BLaER1 treated with 17β-estradiol and CSF1 and Interleukin-3, amounts not matched to agents 10 nM and 100 nM (cell line): ENCODE measurements at regions not wholly inside any gene's neighbourhood (a gene's known extent, or its start where the extent isn't known, plus 50 kb on each side); places are given as distances from the start of the nearest gene placed in this dataset.

Experiments used
- H3K27ac ChIP-seq, 11 experiments: shearing (Covaris generic); formaldehyde crosslinking; 2 replicates each; pipeline ENCODE4 v1.8.1; 2022
- H3K27me3 ChIP-seq, 11 experiments: shearing (Covaris generic); formaldehyde crosslinking; 2 replicates each; pipeline ENCODE4 v1.8.1; 2022
- H3K36me3 ChIP-seq, 11 experiments: shearing (Covaris generic); formaldehyde crosslinking; 2 replicates each; pipeline ENCODE4 v1.8.1; 2022
- H3K4me1 ChIP-seq, 10 experiments: shearing (Covaris generic); formaldehyde crosslinking; 2 replicates each; pipeline ENCODE4 v1.8.1; 2022
- H3K4me2 ChIP-seq, 11 experiments: shearing (Covaris generic); formaldehyde crosslinking; 2 replicates each; pipeline ENCODE4 v1.8.1; 2022
- H3K4me3 ChIP-seq, 10 experiments: shearing (Covaris generic); formaldehyde crosslinking; 2 replicates each; pipeline ENCODE4 v1.8.1; 2022
- H3K9ac ChIP-seq, 11 experiments: shearing (Covaris generic); formaldehyde crosslinking; 2 replicates each; pipeline ENCODE4 v1.8.1; 2022
- H3K9me3 ChIP-seq, 11 experiments: shearing (Covaris generic); formaldehyde crosslinking; replicated peaks in 1 of 11; 2 replicates each; pipeline ENCODE4 v1.8.1; 2022
- H4K20me1 ChIP-seq, 11 experiments: shearing (Covaris generic); formaldehyde crosslinking; 2 replicates each; pipeline ENCODE4 v1.8.1; 2022
- Cebpa-rat ChIP-seq, 11 experiments: shearing (Covaris generic); IDR thresholded peaks; 2 replicates each; pipeline ENCODE4 v1.8.1; 2022

GRCh38 chr6:73901311-73901710 is 205.3 kb downstream of the CD109 start:
- Histone ChIP-seq H3K4me3 (no peak overlapping the region), H3K4me2 (no peak overlapping the region), H3K4me1 (no peaks in the 10 kb centered on the region), H3K27ac (no peak overlapping the region), H3K9me3 (peaks cover 28 to 34% (median 31%) of the 10 kb centered on the region in 11 experiments), H3K9ac (no peak overlapping the region), H3K27me3 (no peaks in the 10 kb centered on the region), H3K36me3 (no peaks in the 10 kb centered on the region), H4K20me1 (no peaks in the 10 kb centered on the region)
- no peak for TF ChIP-seq Cebpa-rat (IDR thresholded peaks at IDR 0.05)

- no peak overlapping the region for H3K27ac ChIP-seq
- no peak overlapping the region for H3K4me2 ChIP-seq
- H3K27me3 ChIP-seq, result no peaks in the 10 kb centered on the region
- no peaks in the 10 kb centered on the region for H3K4me1 ChIP-seq
- no peak for TF ChIP-seq Cebpa-rat (IDR thresholded peaks at IDR 0.05)
- no peak overlapping the region for H3K4me3 ChIP-seq
- no peaks in the 10 kb centered on the region for H4K20me1 ChIP-seq
- no peak overlapping the region for H3K9ac ChIP-seq
- no peaks in the 10 kb centered on the region for H3K36me3 ChIP-seq
- peaks cover 28 to 36% (median 31%) of the 10 kb centered on the region in 11 experiments for H3K9me3 ChIP-seq
Observed at GRCh38 chr6:73898599-73898998, 202.6 kb downstream of the CD109 start.

GRCh38 chr6:73893696-73894095 is 197.7 kb downstream of the CD109 start:
- Histone ChIP-seq H3K9me3 (peaks cover 0 to 21% (median 3%) of the 10 kb centered on the region in 11 experiments; a peak in 7 of 22 replicates), H3K4me1 (no peaks in the 10 kb centered on the region), H3K27me3 (no peaks in the 10 kb centered on the region), H3K4me3 (no peak overlapping the region), H3K36me3 (no peaks in the 10 kb centered on the region), H3K9ac (no peak overlapping the region), H3K27ac (no peak overlapping the region), H3K4me2 (no peak overlapping the region), H4K20me1 (no peaks in the 10 kb centered on the region)
- TF ChIP-seq Cebpa-rat (IDR thresholded peaks at IDR 0.05), result no peak

- Histone ChIP-seq H3K9me3 (peaks cover 0 to 16% (median 3%) of the 10 kb centered on the region in 11 experiments; a peak in 7 of 22 replicates), H3K9ac (no peak overlapping the region), H3K4me2 (peak overlapping the region in 6 of 11 experiments; percentile 21 to 60 (median 26); a peak in 5 of 22 replicates), H3K36me3 (no peaks in the 10 kb centered on the region), H3K4me3 (no peak overlapping the region), H3K27me3 (no peaks in the 10 kb centered on the region), H4K20me1 (no peaks in the 10 kb centered on the region), H3K27ac (no peak overlapping the region), H3K4me1 (peaks cover 0 to 24% (median 9%) of the 10 kb centered on the region in 10 experiments; a peak in 12 of 20 replicates)
- TF ChIP-seq Cebpa-rat (IDR thresholded peaks at IDR 0.05), result no peak
Observed at GRCh38 chr6:73888050-73888449, 192.0 kb downstream of the CD109 start.

GRCh38 chr6:73885393-73885792 is 189.4 kb downstream of the CD109 start:
- Histone ChIP-seq H3K4me1 (peaks cover 0 to 24% (median 9%) of the 10 kb centered on the region in 10 experiments; a peak in 12 of 20 replicates), H3K4me2 (no peak overlapping the region), H3K9ac (no peak overlapping the region), H3K9me3 (no peaks in the 10 kb centered on the region), H3K27me3 (no peaks in the 10 kb centered on the region), H3K27ac (no peak overlapping the region), H4K20me1 (no peaks in the 10 kb centered on the region), H3K36me3 (no peaks in the 10 kb centered on the region), H3K4me3 (no peak overlapping the region)
- TF ChIP-seq Cebpa-rat (IDR thresholded peaks at IDR 0.05), result no peak

- Histone ChIP-seq H3K4me2 (no peak overlapping the region), H3K4me3 (no peak overlapping the region), H3K4me1 (peaks cover 0 to 24% (median 9%) of the 10 kb centered on the region in 10 experiments; a peak in 12 of 20 replicates), H3K36me3 (no peaks in the 10 kb centered on the region), H3K27ac (no peak overlapping the region), H4K20me1 (no peaks in the 10 kb centered on the region), H3K9ac (no peak overlapping the region), H3K27me3 (no peaks in the 10 kb centered on the region), H3K9me3 (no peaks in the 10 kb centered on the region)
- TF ChIP-seq Cebpa-rat (IDR thresholded peaks at IDR 0.05), result no peak
Observed at GRCh38 chr6:73884540-73884939, 188.5 kb downstream of the CD109 start.

GRCh38 chr6:73879501-73880293 is 183.7 kb downstream of the CD109 start:
- H3K36me3 ChIP-seq, result no peaks in the 10 kb centered on the region
- no peak overlapping the region for H3K9ac ChIP-seq
- H3K4me1 ChIP-seq, result no peaks in the 10 kb centered on the region
- no peaks in the 10 kb centered on the region for H3K27me3 ChIP-seq
- H4K20me1 ChIP-seq, result no peaks in the 10 kb centered on the region
- H3K4me2 ChIP-seq, result no peak overlapping the region
- H3K27ac ChIP-seq, result no peak overlapping the region
- H3K4me3 ChIP-seq, result no peak overlapping the region
- no peak for TF ChIP-seq Cebpa-rat (IDR thresholded peaks at IDR 0.05)
- H3K9me3 ChIP-seq, result no peaks in the 10 kb centered on the region

GRCh38 chr6:73878403-73878802 is 182.4 kb downstream of the CD109 start:
- Histone ChIP-seq H3K4me1 (no peaks in the 10 kb centered on the region), H3K9me3 (no peaks in the 10 kb centered on the region), H3K27me3 (no peaks in the 10 kb centered on the region), H3K4me2 (no peak overlapping the region), H3K4me3 (no peak overlapping the region), H3K9ac (no peak overlapping the region), H4K20me1 (no peaks in the 10 kb centered on the region), H3K27ac (no peak overlapping the region), H3K36me3 (no peaks in the 10 kb centered on the region)
- TF ChIP-seq Cebpa-rat (IDR thresholded peaks at IDR 0.05), result no peak
